HCT116 (cell line): ENCODE measurements at regions not wholly inside any gene's neighbourhood (a gene's known extent, or its start where the extent isn't known, plus 50 kb on each side); places are given as distances from the start of the nearest gene placed in this dataset.

Experiments used
- ATAC-seq: fragments of 200-7000 bp; cut with Tn5 transposase; 2 replicates; pipeline ENCODE4 v1.9.1; 2020; ENCODE audit warnings: mild to moderate bottlenecking, moderate library complexity
- BruUV-seq: library from RNA; stranded (reverse); fragments of 400-500 nt; replicated peaks from 2 replicates; lab custom pipeline; 2021; lab: Mats Ljungman, UMichigan
- CTCF ChIA-PET: fragments of 300-600 bp; sonication (Branson Sonifier 250); formaldehyde crosslinking; loops from one replicate; lab custom pipeline; 2021; ENCODE audit warnings: antibody characterized with exemption; lab: Charles Lee
- POLR2A ChIA-PET: fragments of 300-600, 350-600 bp; sonication (Branson Sonifier 250); formaldehyde crosslinking; loops from one replicate; lab custom pipeline; 2021; ENCODE audit warnings: antibody characterized with exemption; lab: Charles Lee
- RAD21 ChIA-PET, 2 experiments: fragments of 300-600 bp; sonication (Branson Sonifier 250); formaldehyde crosslinking; loops; one replicate each; lab custom pipeline; 2023; ENCODE audit warnings: low total read pairs in 2 of 2; ENCODE audit not compliant: uncharacterized antibody in 2 of 2, unreplicated experiment in 2 of 2, low non-redundant PET in 1 of 2; lab: Charles Lee
- DNase-seq: peaks from one replicate; pipeline ENCODE4 v3.0.0-alpha.2; 2010; ENCODE audit warnings: low read depth, low spot score
- H2AFZ ChIP-seq: fragments of 200-600 bp; shearing (Covaris generic), sonication (generic); 2 replicates; pipeline ENCODE4 v1.6.1; 2017; ENCODE audit warnings: low read depth, mixed run types, mixed read lengths, antibody characterized with exemption, low read length; ENCODE audit not compliant: poor library complexity, severe bottlenecking
- H3K27ac ChIP-seq: 2 replicates; pipeline ENCODE4 v1.5.1; 2012; ENCODE audit warnings: low read depth, low read length
- H3K27me3 ChIP-seq: fragments of 200-600 bp; sonication (generic); 2 replicates; pipeline ENCODE4 v1.6.1; 2016; ENCODE audit warnings: mixed run types, low read length, mixed read lengths; ENCODE audit not compliant: insufficient read depth
- H3K36me3 ChIP-seq, 2 experiments: fragments of 200-500 bp in 1 of 2; fragments of 200-600 bp in 1 of 2; sonication (Bioruptor generic) in 1 of 2; sonication (generic) in 1 of 2; 2 replicates each; pipeline versions ENCODE4 v1.5.1 to v1.6.1; 2014 to 2016; ENCODE audit warnings: low read length in 2 of 2, inconsistent platforms in 1 of 2, mixed read lengths in 1 of 2, mixed run types in 1 of 2; ENCODE audit not compliant: insufficient read depth in 2 of 2, control insufficient read depth in 1 of 2
- H3K4me1 ChIP-seq, 2 experiments: fragments of 200-600 bp in 1 of 2; sonication (generic) in 1 of 2; 2 replicates each; pipeline versions ENCODE4 v1.5.1 to v1.6.1; 2012 to 2017; ENCODE audit warnings: low read length in 2 of 2, inconsistent platforms in 1 of 2, mild to moderate bottlenecking in 1 of 2, mixed read lengths in 1 of 2, mixed run types in 1 of 2, moderate library complexity in 1 of 2; ENCODE audit not compliant: insufficient read depth in 2 of 2, control insufficient read depth in 1 of 2
- H3K4me2 ChIP-seq: fragments of 200-600 bp; sonication (generic); 2 replicates; pipeline ENCODE4 v1.6.1; 2017; ENCODE audit warnings: mixed run types, low read length, mixed read lengths
- H3K4me3 ChIP-seq, 2 experiments: fragments of 200-600 bp in 1 of 2; sonication (generic) in 1 of 2; replicated peaks in 1 of 2; 2 replicates each; pipeline ENCODE4 v1.5.1; 2011 to 2016; ENCODE audit warnings: low read length in 2 of 2, control low read depth in 1 of 2, low read depth in 1 of 2, mild to moderate bottlenecking in 1 of 2, mixed read lengths in 1 of 2, mixed run types in 1 of 2
- H3K79me2 ChIP-seq: fragments of 200-600 bp; sonication (generic); 2 replicates; pipeline ENCODE4 v1.6.1; 2017; ENCODE audit warnings: mild to moderate bottlenecking, mixed run types, low read length, moderate library complexity, mixed read lengths; ENCODE audit not compliant: insufficient read depth
- H3K9ac ChIP-seq: fragments of 200-600 bp; sonication (generic); 2 replicates; pipeline ENCODE4 v1.6.1; 2016; ENCODE audit warnings: low read length, mixed read lengths
- H3K9me2 ChIP-seq: fragments of 200-600 bp; sonication (generic), shearing (Covaris generic); 2 replicates; pipeline ENCODE4 v1.6.1; 2017; ENCODE audit warnings: mixed run types, mild to moderate bottlenecking, moderate library complexity; ENCODE audit not compliant: insufficient read depth
- H3K9me3 ChIP-seq, 2 experiments: fragments of 200-500 bp in 1 of 2; fragments of 200-600 bp in 1 of 2; sonication (Bioruptor generic) in 1 of 2; sonication (generic) in 1 of 2; 2 replicates each; pipeline ENCODE4 v1.6.1; 2014 to 2017; ENCODE audit warnings: low read length in 2 of 2, mixed read lengths in 2 of 2, inconsistent platforms in 1 of 2, low read depth in 1 of 2, mild to moderate bottlenecking in 1 of 2, mixed run types in 1 of 2, moderate library complexity in 1 of 2; ENCODE audit not compliant: control insufficient read depth in 1 of 2, insufficient read depth in 1 of 2
- H4K20me1 ChIP-seq: fragments of 200-600 bp; sonication (generic), shearing (Covaris generic); 2 replicates; pipeline ENCODE4 v1.6.1; 2017; ENCODE audit warnings: mixed run types, mild to moderate bottlenecking, moderate library complexity; ENCODE audit not compliant: insufficient read depth
- CBX3 ChIP-seq: IDR thresholded peaks from 2 replicates; pipeline ENCODE4 v1.6.1; 2012; ENCODE audit warnings: low read depth
- CEBPB ChIP-seq: IDR thresholded peaks from 2 replicates; pipeline ENCODE4 v1.6.1; 2012; ENCODE audit warnings: low read depth
- ELF1 ChIP-seq: IDR thresholded peaks from 2 replicates; pipeline ENCODE4 v1.6.1; 2012; ENCODE audit warnings: low read depth, borderline replicate concordance
- EZH2 ChIP-seq: fragments of 200-600 bp; sonication (generic); IDR thresholded peaks from 2 replicates; pipeline ENCODE4 v1.6.1; 2017; ENCODE audit warnings: antibody characterized with exemption, mixed run types
- EZH2phosphoT487 ChIP-seq: fragments of 200-600 bp; IDR thresholded peaks from 2 replicates; pipeline ENCODE4 v1.6.1; 2018; ENCODE audit warnings: antibody characterized with exemption, borderline replicate concordance
- FOSL1 ChIP-seq: IDR thresholded peaks from 2 replicates; pipeline ENCODE4 v1.6.1; 2012; ENCODE audit warnings: low read depth
- JUND ChIP-seq: IDR thresholded peaks from 2 replicates; pipeline ENCODE4 v1.6.1; 2012
- POLR2A ChIP-seq: IDR thresholded peaks from 2 replicates; pipeline ENCODE4 v1.7.0; 2011; ENCODE audit warnings: borderline replicate concordance; ENCODE audit not compliant: insufficient read depth, insufficient read length; ENCODE audit errors: extremely low read depth
- POLR2AphosphoS5 ChIP-seq: IDR thresholded peaks from 2 replicates; pipeline ENCODE4 v1.6.1; 2011; ENCODE audit warnings: mild to moderate bottlenecking, low read depth, low read length, moderate library complexity
- RAD21 ChIP-seq: IDR thresholded peaks from 2 replicates; pipeline ENCODE4 v1.6.1; 2012; ENCODE audit warnings: low read depth, mild to moderate bottlenecking
- SIN3A ChIP-seq: IDR thresholded peaks from 2 replicates; pipeline ENCODE4 v1.6.1; 2012; ENCODE audit warnings: low read depth
- SP1 ChIP-seq: IDR thresholded peaks from 2 replicates; pipeline ENCODE4 v1.6.1; 2012; ENCODE audit warnings: low read depth
- TCF7L2 ChIP-seq: IDR thresholded peaks from 2 replicates; pipeline ENCODE4 v1.7.0; 2011; ENCODE audit warnings: borderline replicate concordance, inconsistent platforms; ENCODE audit not compliant: insufficient read depth, insufficient read length; ENCODE audit errors: extremely low read depth
- ZFX ChIP-seq: fragments of 450-650 bp; IDR thresholded peaks from 2 replicates; pipeline ENCODE4 v1.6.1; 2017
- intact Hi-C: fragments of 100-400 bp; cut with micrococcal nuclease; formaldehyde crosslinking; loops from 2 replicates; pipeline ENCODE4 v1.10.0; 2022
- TF ChIP-seq, protein P1 (sequence below): IDR thresholded peaks from 2 replicates; pipeline ENCODE4 v1.6.1; 2012
- TF ChIP-seq, protein P2 (sequence below), 3 experiments: fragments of 200-600 bp in 1 of 3; sonication (generic) in 1 of 3; IDR thresholded peaks in 2 of 3; conservative IDR thresholded peaks in 1 of 3; 2 replicates each; pipeline ENCODE4 v1.5.1; 2012 to 2017; ENCODE audit warnings: low read depth in 2 of 3, low read length in 2 of 3, antibody characterized with exemption in 1 of 3, borderline replicate concordance in 1 of 3, control low read depth in 1 of 3, mild to moderate bottlenecking in 1 of 3, mixed read lengths in 1 of 3, mixed run types in 1 of 3, moderate library complexity in 1 of 3; ENCODE audit not compliant: insufficient read depth in 1 of 3
- TF ChIP-seq, protein P3 (sequence below): IDR thresholded peaks from 2 replicates; pipeline ENCODE4 v1.6.1; 2011; ENCODE audit warnings: mild to moderate bottlenecking, low read length, moderate library complexity; ENCODE audit not compliant: insufficient replicate concordance; ENCODE audit errors: extremely low read depth
- TF ChIP-seq, protein P4 (sequence below): IDR thresholded peaks from 2 replicates; pipeline ENCODE4 v1.6.1; 2012

DNA sequence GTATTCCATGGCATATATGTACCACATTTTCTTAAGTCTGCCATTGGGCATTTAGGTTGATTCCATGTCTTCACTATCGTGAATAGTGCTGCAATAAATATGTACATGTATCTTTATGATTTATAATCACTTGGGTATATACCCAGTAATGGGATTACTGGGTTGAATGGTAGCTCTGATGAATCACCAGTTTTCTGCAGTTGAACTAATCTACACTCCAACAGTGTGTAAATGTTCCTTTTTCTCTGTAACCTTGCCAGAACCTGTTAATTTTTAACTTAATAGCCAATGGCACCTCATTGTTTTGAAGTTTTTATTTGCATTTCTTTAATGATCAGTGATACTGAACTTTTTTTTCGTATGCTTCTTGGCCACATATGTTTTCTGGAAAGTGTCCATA, 152.5 kb downstream of the CCNG2 start:
- Histone ChIP-seq H3K27ac (no peak overlapping the region), H3K4me3 (no peak overlapping the region), H3K9me2 (no peaks in the 10 kb centered on the region), H3K27me3 (peaks cover 23% of the 10 kb centered on the region), H2AFZ (no peak overlapping the region), H4K20me1 (no peaks in the 10 kb centered on the region), H3K79me2 (no peaks in the 10 kb centered on the region), H3K4me1 (no peaks in the 10 kb centered on the region), H3K9me3 (no peaks in the 10 kb centered on the region), H3K9ac (no peak overlapping the region), H3K4me2 (no peak overlapping the region), H3K36me3 (no peaks in the 10 kb centered on the region)
- ChIA-PET CTCF (no interaction called here), POLR2A (no interaction called here), RAD21 (no interaction called here)
- intact Hi-C loops: loop anchor here (1.0 to 5.0 kb wide), 3 partner anchors 69 to 797 kb away; no protein-coding TSS in a partner anchor
- BruUV-seq: no TSS peak
- no peak for DNase-seq
- TF ChIP-seq POLR2AphosphoS5: no peak
- TF ChIP-seq TCF7L2: no peak
- no peak for TF ChIP-seq ZFX
- TF ChIP-seq JUND: no peak
- no peak for TF ChIP-seq FOSL1
- no peak for TF ChIP-seq CBX3
- TF ChIP-seq, protein P1, sequence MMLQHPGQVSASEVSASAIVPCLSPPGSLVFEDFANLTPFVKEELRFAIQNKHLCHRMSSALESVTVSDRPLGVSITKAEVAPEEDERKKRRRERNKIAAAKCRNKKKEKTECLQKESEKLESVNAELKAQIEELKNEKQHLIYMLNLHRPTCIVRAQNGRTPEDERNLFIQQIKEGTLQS: no peak
- TF ChIP-seq ELF1: no peak
- TF ChIP-seq SIN3A: no peak
- TF ChIP-seq, protein P2, sequence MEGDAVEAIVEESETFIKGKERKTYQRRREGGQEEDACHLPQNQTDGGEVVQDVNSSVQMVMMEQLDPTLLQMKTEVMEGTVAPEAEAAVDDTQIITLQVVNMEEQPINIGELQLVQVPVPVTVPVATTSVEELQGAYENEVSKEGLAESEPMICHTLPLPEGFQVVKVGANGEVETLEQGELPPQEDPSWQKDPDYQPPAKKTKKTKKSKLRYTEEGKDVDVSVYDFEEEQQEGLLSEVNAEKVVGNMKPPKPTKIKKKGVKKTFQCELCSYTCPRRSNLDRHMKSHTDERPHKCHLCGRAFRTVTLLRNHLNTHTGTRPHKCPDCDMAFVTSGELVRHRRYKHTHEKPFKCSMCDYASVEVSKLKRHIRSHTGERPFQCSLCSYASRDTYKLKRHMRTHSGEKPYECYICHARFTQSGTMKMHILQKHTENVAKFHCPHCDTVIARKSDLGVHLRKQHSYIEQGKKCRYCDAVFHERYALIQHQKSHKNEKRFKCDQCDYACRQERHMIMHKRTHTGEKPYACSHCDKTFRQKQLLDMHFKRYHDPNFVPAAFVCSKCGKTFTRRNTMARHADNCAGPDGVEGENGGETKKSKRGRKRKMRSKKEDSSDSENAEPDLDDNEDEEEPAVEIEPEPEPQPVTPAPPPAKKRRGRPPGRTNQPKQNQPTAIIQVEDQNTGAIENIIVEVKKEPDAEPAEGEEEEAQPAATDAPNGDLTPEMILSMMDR (IDR thresholded peaks at IDR 0.05 in 2 of 3, conservative IDR thresholded peaks at IDR 0.05 in 1 of 3; ENCODE audit: borderline replicate concordance in 1 of 3, insufficient read depth in 1 of 3, low read depth in 2 of 3, low read length in 2 of 3): no peak
- TF ChIP-seq, protein P3, sequence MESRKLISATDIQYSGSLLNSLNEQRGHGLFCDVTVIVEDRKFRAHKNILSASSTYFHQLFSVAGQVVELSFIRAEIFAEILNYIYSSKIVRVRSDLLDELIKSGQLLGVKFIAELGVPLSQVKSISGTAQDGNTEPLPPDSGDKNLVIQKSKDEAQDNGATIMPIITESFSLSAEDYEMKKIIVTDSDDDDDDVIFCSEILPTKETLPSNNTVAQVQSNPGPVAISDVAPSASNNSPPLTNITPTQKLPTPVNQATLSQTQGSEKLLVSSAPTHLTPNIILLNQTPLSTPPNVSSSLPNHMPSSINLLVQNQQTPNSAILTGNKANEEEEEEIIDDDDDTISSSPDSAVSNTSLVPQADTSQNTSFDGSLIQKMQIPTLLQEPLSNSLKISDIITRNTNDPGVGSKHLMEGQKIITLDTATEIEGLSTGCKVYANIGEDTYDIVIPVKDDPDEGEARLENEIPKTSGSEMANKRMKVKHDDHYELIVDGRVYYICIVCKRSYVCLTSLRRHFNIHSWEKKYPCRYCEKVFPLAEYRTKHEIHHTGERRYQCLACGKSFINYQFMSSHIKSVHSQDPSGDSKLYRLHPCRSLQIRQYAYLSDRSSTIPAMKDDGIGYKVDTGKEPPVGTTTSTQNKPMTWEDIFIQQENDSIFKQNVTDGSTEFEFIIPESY: no peak
- no peak for TF ChIP-seq RAD21
- no peak for TF ChIP-seq POLR2A
- no peak for TF ChIP-seq CEBPB
- no peak for TF ChIP-seq EZH2
- TF ChIP-seq SP1: no peak
- TF ChIP-seq EZH2phosphoT487: no peak
- TF ChIP-seq, protein P4, sequence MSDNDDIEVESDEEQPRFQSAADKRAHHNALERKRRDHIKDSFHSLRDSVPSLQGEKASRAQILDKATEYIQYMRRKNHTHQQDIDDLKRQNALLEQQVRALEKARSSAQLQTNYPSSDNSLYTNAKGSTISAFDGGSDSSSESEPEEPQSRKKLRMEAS: no peak
- ATAC-seq: no peak
